Endothelial cell of umbilical vein (primary cell): ENCODE measurements at regions not wholly inside any gene's neighbourhood (a gene's known extent, or its start where the extent isn't known, plus 50 kb on each side); places are given as distances from the start of the nearest gene placed in this dataset.
"Not testable (repeated sequence)": the region's sequence is repeated elsewhere in the genome, so short reads cannot be mapped to it uniquely, and the experiment has no call there.

ENCODE experiments used
- BruUV-seq: library from RNA; stranded (reverse); fragments of 400-500 nt; replicated peaks from 2 replicates; lab custom pipeline; 2021; lab: Mats Ljungman, UMichigan
- CTCF ChIA-PET: fragments of 300-600, 350-600 bp; sonication (Branson Sonifier 250); formaldehyde crosslinking; loops from one replicate; lab custom pipeline; 2021; ENCODE audit warnings: antibody characterized with exemption, inconsistent platforms; lab: Charles Lee
- POLR2A ChIA-PET: fragments of 300-600, 350-600 bp; sonication (Branson Sonifier 250); formaldehyde crosslinking; loops from one replicate; lab custom pipeline; 2021; ENCODE audit warnings: antibody characterized with exemption, inconsistent platforms; lab: Charles Lee
- DNase-seq: peaks from one replicate; pipeline ENCODE4 v3.0.0-alpha.2; 2011; ENCODE audit warnings: low read depth, low spot score
- FAIRE-seq: peaks from 2 replicates; lab custom pipeline; 2011; peaks lifted over from hg19 to GRCh38; lab: Jason Lieb, UNC
- H2AFZ ChIP-seq: 2 replicates; pipeline ENCODE4 v1.6.0; 2012; ENCODE audit warnings: low read depth, low read length, control low read depth, inconsistent platforms
- H3K27ac ChIP-seq: 2 replicates; pipeline ENCODE4 v1.5.1; 2011; ENCODE audit warnings: low read depth, mild to moderate bottlenecking, control low read depth, low read length, moderate library complexity; ENCODE audit not compliant: insufficient read depth
- H3K27me3 ChIP-seq, 2 experiments: 2 replicates each; pipeline versions ENCODE4 v1.6.0 to v1.6.1; 2011; ENCODE audit warnings: low read length in 2 of 2, mixed read lengths in 1 of 2; ENCODE audit not compliant: control insufficient read depth in 2 of 2, insufficient read depth in 2 of 2
- H3K36me3 ChIP-seq, 2 experiments: 2 replicates in 1 of 2; 3 replicates in 1 of 2; pipeline ENCODE4 v1.5.1; 2011; ENCODE audit warnings: low read length in 2 of 2, mild to moderate bottlenecking in 1 of 2, moderate library complexity in 1 of 2; ENCODE audit not compliant: control insufficient read depth in 2 of 2, insufficient read depth in 2 of 2; ENCODE audit errors: extremely low read depth in 1 of 2
- H3K4me1 ChIP-seq: 3 replicates; pipeline ENCODE4 v1.5.1; 2011; ENCODE audit warnings: mild to moderate bottlenecking, low read length; ENCODE audit not compliant: control insufficient read depth, insufficient read depth; ENCODE audit errors: extremely low read depth
- H3K4me2 ChIP-seq: 2 replicates; pipeline ENCODE4 v1.6.1; 2011; ENCODE audit warnings: low read length, control low read depth, mixed read lengths; ENCODE audit not compliant: insufficient read depth
- H3K4me3 ChIP-seq, 3 experiments: fragments of 200-600 bp in 1 of 3; sonication (generic), shearing (Covaris generic) in 1 of 3; replicated peaks in 1 of 3; 2 replicates each; pipeline ENCODE4 v1.5.1; 2011 to 2016; ENCODE audit warnings: control low read depth in 3 of 3, low read length in 3 of 3, mild to moderate bottlenecking in 2 of 3, inconsistent platforms in 1 of 3, low read depth in 1 of 3, moderate library complexity in 1 of 3; ENCODE audit not compliant: insufficient read depth in 1 of 3
- H3K79me2 ChIP-seq: 2 replicates; pipeline ENCODE4 v1.6.0; 2012; ENCODE audit warnings: low read length, inconsistent platforms; ENCODE audit not compliant: control insufficient read depth, insufficient read depth
- H3K9ac ChIP-seq: replicated peaks from 2 replicates; pipeline ENCODE3; 2011; ENCODE audit warnings: low read length, control low read depth; ENCODE audit not compliant: insufficient read depth; ENCODE audit errors: extremely low read depth
- H3K9me1 ChIP-seq: replicated peaks from 3 replicates; pipeline ENCODE4 v1.6.0; 2011; ENCODE audit warnings: mild to moderate bottlenecking, low read length; ENCODE audit not compliant: control insufficient read depth, insufficient read depth; ENCODE audit errors: extremely low read depth
- H3K9me3 ChIP-seq: replicated peaks from 2 replicates; pipeline ENCODE4 v1.5.1; 2012; ENCODE audit warnings: low read length, inconsistent platforms; ENCODE audit not compliant: control insufficient read depth, insufficient read depth
- H4K20me1 ChIP-seq: replicated peaks from 2 replicates; pipeline ENCODE3; 2011; ENCODE audit warnings: mild to moderate bottlenecking, low read length; ENCODE audit not compliant: control insufficient read depth, insufficient read depth; ENCODE audit errors: extremely low read depth
- EZH2 ChIP-seq: IDR thresholded peaks from 2 replicates; pipeline ENCODE4 v1.6.1; 2012; ENCODE audit warnings: borderline replicate concordance, low read depth, mild to moderate bottlenecking, moderate library complexity, low read length, inconsistent platforms; ENCODE audit not compliant: severe bottlenecking
- FOS ChIP-seq: IDR thresholded peaks from 2 replicates; pipeline ENCODE4 v1.6.1; 2011; ENCODE audit warnings: mild to moderate bottlenecking, low read length, moderate library complexity, borderline replicate concordance; ENCODE audit not compliant: insufficient read depth
- GATA2 ChIP-seq: IDR thresholded peaks from 2 replicates; pipeline ENCODE4 v1.7.0; 2011; ENCODE audit warnings: low read depth, mild to moderate bottlenecking, moderate library complexity, mixed read lengths, low read length; ENCODE audit not compliant: insufficient read length, insufficient read depth
- JUN ChIP-seq: IDR thresholded peaks from 2 replicates; pipeline ENCODE4 v1.6.1; 2011; ENCODE audit warnings: borderline replicate concordance, low read depth; ENCODE audit not compliant: insufficient read length, insufficient read depth
- MYC ChIP-seq: IDR thresholded peaks from one replicate; pipeline ENCODE4 v1.6.1; 2011; ENCODE audit warnings: mild to moderate bottlenecking, low read depth, low read length
- dilution Hi-C: fragments of 300-500 bp; cut with MboI; formaldehyde crosslinking; loops from one replicate; pipeline ENCODE4 v1.15.0; 2019; ENCODE audit warnings: low sequenced_read_pairs; ENCODE audit not compliant: extremely low pct_ligation_motif_present
- intact Hi-C: fragments of 100-400 bp; cut with micrococcal nuclease; formaldehyde crosslinking; loops from one replicate; pipeline ENCODE4 v1.10.0; 2022
- TF ChIP-seq, protein P1 (sequence below): IDR thresholded peaks from 2 replicates; pipeline ENCODE4 v1.6.1; 2011; ENCODE audit not compliant: insufficient read depth, insufficient read length

DNA sequence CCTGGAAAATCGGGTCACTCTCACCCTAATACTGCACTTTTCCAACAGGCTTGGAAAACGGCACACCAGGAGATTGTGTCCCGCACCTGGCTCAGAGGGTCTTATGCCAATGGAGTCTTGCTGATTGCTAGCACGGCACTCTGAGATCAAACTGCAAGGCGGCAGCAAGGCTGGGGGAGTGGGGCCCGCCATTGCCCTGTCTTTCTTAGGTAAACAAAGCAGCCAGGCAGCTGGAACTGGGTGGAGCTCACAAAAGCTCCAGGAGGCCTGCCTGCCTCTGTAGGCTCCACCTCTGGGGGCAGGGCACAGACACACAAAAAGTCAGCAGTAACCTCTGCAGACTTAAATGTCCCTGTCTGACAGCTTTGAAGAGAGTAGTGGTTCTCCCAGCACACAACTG is 557.9 kb upstream of the WSB1 start:
- H3K27me3 ChIP-seq, dilution Hi-C loops, intact Hi-C loops, H3K9me1 ChIP-seq, H2AFZ ChIP-seq, H3K4me1 ChIP-seq, BruUV-seq, POLR2A ChIA-PET, H3K79me2 ChIP-seq, FAIRE-seq, CTCF ChIA-PET, H3K36me3 ChIP-seq, DNase-seq, H3K27ac ChIP-seq, H3K9ac ChIP-seq, H4K20me1 ChIP-seq, H3K4me2 ChIP-seq, H3K9me3 ChIP-seq, H3K4me3 ChIP-seq: not testable (repeated sequence)

DNA sequence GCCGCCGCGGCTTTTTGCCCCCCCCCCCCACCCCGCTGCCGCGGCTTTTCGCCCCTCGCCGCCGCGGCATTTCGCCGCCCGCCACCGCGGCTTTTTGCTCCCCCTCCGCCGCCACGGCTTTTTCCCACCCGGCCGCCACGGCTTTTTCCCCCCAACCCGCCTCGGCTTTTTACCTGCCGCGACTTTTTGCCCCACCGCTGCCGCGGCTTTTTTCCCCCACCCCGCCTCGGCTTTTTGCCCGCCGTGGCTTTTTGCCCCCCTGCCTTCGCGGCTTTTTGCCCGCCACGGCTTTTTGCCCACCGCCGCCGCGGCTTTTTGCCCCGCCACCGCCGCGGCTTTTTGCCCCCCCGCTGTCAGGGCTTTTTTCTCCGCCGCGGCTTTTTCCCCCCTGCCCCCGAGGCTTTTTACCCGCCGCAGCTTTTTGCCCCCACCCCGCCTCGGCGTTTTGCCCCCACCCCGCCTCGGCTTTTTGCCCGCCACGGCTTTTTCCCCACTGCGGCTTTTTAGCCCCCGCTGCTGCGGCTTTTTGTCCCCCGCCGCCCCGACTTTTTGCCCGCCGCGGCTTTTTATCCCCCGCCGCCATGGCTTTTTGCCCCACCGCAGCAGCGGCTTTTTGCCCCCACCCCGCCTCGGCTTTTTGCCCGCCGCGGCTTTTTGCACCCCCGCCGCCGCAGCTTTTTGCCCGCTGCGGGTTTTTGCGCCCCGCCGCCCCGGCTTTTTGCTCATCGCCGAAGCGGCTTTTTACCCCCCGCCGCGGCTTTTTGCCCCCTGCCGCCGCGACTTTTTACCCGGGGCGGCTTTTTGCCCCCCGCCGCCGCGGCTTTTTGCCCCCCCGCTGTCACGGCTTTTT is 527.8 kb upstream of the WSB1 start:
- no peaks in the 10 kb centered on the region for H4K20me1 ChIP-seq
- no peak for FAIRE-seq
- H3K27me3 ChIP-seq, result no peaks in the 10 kb centered on the region
- H3K4me1 ChIP-seq, result no peaks in the 10 kb centered on the region
- no peak overlapping the region for H3K27ac ChIP-seq
- no peak overlapping the region for H2AFZ ChIP-seq
- TF ChIP-seq JUN (no peak), MYC (no peak), GATA2 (no peak), EZH2 (no peak), FOS (no peak)
- TF ChIP-seq, protein P1, sequence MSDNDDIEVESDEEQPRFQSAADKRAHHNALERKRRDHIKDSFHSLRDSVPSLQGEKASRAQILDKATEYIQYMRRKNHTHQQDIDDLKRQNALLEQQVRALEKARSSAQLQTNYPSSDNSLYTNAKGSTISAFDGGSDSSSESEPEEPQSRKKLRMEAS, result no peak
- no peak overlapping the region for H3K4me3 ChIP-seq
- no peak overlapping the region for H3K4me2 ChIP-seq
- BruUV-seq, result no TSS peak
- no peaks in the 10 kb centered on the region for H3K79me2 ChIP-seq
- dilution Hi-C loops (no loop called here), intact Hi-C loops (no loop called here)
- H3K9me3 ChIP-seq, result no peaks in the 10 kb centered on the region
- H3K36me3 ChIP-seq, result no peaks in the 10 kb centered on the region
- no peak for DNase-seq
- ChIA-PET CTCF (no interaction called here), POLR2A (no interaction called here)
- no peak overlapping the region for H3K9ac ChIP-seq
- H3K9me1 ChIP-seq, result no peaks in the 10 kb centered on the region
